PFSK-1 (cell line): ENCODE measurements at regions not wholly inside any gene's neighbourhood (a gene's known extent, or its start where the extent isn't known, plus 50 kb on each side); places are given as distances from the start of the nearest gene placed in this dataset.

ENCODE experiments used
- FOXP2 ChIP-seq: optimal IDR thresholded peaks from 2 replicates; pipeline ENCODE3; 2011; ENCODE audit warnings: borderline replicate concordance, control low read depth, inconsistent platforms; ENCODE audit not compliant: insufficient read depth; ENCODE audit errors: extremely low read length, extremely low read depth
- POLR2AphosphoS5 ChIP-seq: IDR thresholded peaks from 2 replicates; pipeline ENCODE4 v1.6.1; 2012; ENCODE audit warnings: low read depth, mild to moderate bottlenecking, control low read depth, low read length, moderate library complexity
- REST ChIP-seq, 2 experiments: IDR thresholded peaks; 2 replicates each; pipeline versions ENCODE4 v1.6.1 to v1.8.0; 2011 to 2012; ENCODE audit warnings: low read depth in 2 of 2, low read length in 2 of 2, control low read depth in 1 of 2, inconsistent platforms in 1 of 2, mild to moderate bottlenecking in 1 of 2, moderate library complexity in 1 of 2; ENCODE audit not compliant: insufficient read depth in 1 of 2
- SIN3A ChIP-seq: IDR thresholded peaks from 2 replicates; pipeline ENCODE4 v1.6.1; 2012; ENCODE audit warnings: mild to moderate bottlenecking, low read length, moderate library complexity, borderline replicate concordance; ENCODE audit not compliant: insufficient read depth
- TAF1 ChIP-seq: IDR thresholded peaks from 2 replicates; pipeline ENCODE4 v1.6.1; 2012; ENCODE audit warnings: low read length, control low read depth, borderline replicate concordance; ENCODE audit not compliant: insufficient read depth

- TF ChIP-seq POLR2AphosphoS5 (no peak), SIN3A (no peak), REST (IDR thresholded peaks at IDR 0.05; ENCODE audit: insufficient read depth in 1 of 2, low read depth in 2 of 2, low read length in 2 of 2) (no peak), FOXP2 (no peak), TAF1 (no peak)
These were observed 860.1 kb downstream of the TBC1D22A start for GRCh38 chr22:47622541-47622940.
